ENCODE measurements at regions not wholly inside any gene's neighbourhood (a gene's known extent, or its start where the extent isn't known, plus 50 kb on each side); places are given as distances from the start of the nearest gene placed in this dataset.
"Not testable (repeated sequence)": the region's sequence is repeated elsewhere in the genome, so short reads cannot be mapped to it uniquely, and the experiment has no call there.

- DNase-seq, result no peak
Measured at GRCh38 chr6:19159561-19159960, 677.6 kb upstream of the ID4 start.

- DNase-seq, result no peak
Measured at GRCh38 chr6:19160081-19160730, 677.0 kb upstream of the ID4 start.

GRCh38 chr6:19167251-19167650 is 669.9 kb upstream of the ID4 start:
- DNase-seq, result no peak

GRCh38 chr6:19169366-19169765 is 667.8 kb upstream of the ID4 start:
- no peak for DNase-seq

- no peak for DNase-seq
Measured at GRCh38 chr6:19175023-19175422, 662.1 kb upstream of the ID4 start.

- no peak for DNase-seq
Measured at GRCh38 chr6:19180348-19181072, 656.7 kb upstream of the ID4 start.

- DNase-seq, result no peak
Measured at GRCh38 chr6:19181211-19181610, 656.0 kb upstream of the ID4 start.

- no peak for DNase-seq
Measured at GRCh38 chr6:19193624-19194023, 643.5 kb upstream of the ID4 start.

GRCh38 chr6:19204445-19204844 is 632.7 kb upstream of the ID4 start:
- no peak for DNase-seq

- no peak for DNase-seq
Measured at GRCh38 chr6:19205076-19205475, 632.1 kb upstream of the ID4 start.

GRCh38 chr6:19209202-19209601 is 628.0 kb upstream of the ID4 start:
- DNase-seq, result no peak

GRCh38 chr6:19210849-19211590 is 626.1 kb upstream of the ID4 start:
- peak; percentile 38 for DNase-seq

- DNase-seq, result no peak
Measured at GRCh38 chr6:19214231-19214630, 622.9 kb upstream of the ID4 start.

- DNase-seq, result no peak
Measured at GRCh38 chr6:19219931-19220330, 617.2 kb upstream of the ID4 start.

GRCh38 chr6:19231878-19232561 is 605.1 kb upstream of the ID4 start:
- no peak for DNase-seq

GRCh38 chr6:19245656-19246055 is 591.5 kb upstream of the ID4 start:
- no peak for DNase-seq

GRCh38 chr6:19247181-19247580 is 590.0 kb upstream of the ID4 start:
- DNase-seq, result not testable (repeated sequence)

GRCh38 chr6:19256123-19256522 is 581.0 kb upstream of the ID4 start:
- DNase-seq, result not testable (repeated sequence)

- DNase-seq, result no peak
Measured at GRCh38 chr6:19261642-19262041, 575.5 kb upstream of the ID4 start.

GRCh38 chr6:19268117-19268516 is 569.1 kb upstream of the ID4 start:
- no peak for DNase-seq

GRCh38 chr6:19268718-19269117 is 568.5 kb upstream of the ID4 start:
- no peak for DNase-seq

GRCh38 chr6:19269341-19269898 is 567.8 kb upstream of the ID4 start:
- no peak for DNase-seq

- no peak for DNase-seq
Measured at GRCh38 chr6:19270616-19271015, 566.6 kb upstream of the ID4 start.
